ENCODE measurements at regions not wholly inside any gene's neighbourhood (a gene's known extent, or its start where the extent isn't known, plus 50 kb on each side); places are given as distances from the start of the nearest gene placed in this dataset.
"Not testable (repeated sequence)": the region's sequence is repeated elsewhere in the genome, so short reads cannot be mapped to it uniquely, and the experiment has no call there.

DNA sequence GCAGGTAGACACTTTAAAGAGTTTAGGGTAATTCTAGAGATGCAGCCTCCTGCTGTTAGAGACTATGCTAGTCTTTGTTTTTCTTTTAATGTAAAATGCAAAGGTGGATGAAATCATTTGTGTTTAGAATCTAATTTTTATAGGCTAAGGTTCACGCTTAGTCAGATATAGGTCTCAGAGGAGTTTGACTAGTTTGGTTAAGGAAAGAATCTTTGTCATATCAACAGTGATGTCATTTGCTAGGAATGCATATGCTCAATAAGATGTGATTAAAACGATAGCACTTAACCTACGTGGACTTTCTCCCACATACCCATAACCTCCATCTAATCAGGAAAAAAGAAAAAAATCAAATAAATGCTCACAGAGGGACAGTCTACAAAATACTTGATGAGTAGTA lies 859.3 kb upstream of the ATXN7L3B start:
- no peak for DNase-seq (ENCODE audit: low read depth)

DNA sequence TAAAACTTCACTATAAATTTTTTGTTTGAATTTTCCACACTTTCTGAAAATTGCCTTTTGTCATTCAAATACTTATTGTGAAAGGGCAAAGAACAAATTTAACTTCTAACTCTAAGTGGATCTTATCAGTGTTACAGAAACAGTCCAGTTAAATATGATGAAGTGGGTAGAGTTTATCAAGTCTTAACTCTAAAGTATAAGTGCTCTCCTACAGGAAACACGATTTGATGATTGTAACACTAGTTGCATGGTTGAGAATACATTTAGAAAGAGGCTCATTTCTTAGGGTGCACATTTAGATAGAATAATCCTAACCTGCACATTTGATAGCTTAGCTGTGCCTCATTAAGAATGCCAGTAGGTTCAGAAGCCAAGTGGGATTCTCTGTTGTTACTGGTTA lies 838.3 kb upstream of the ATXN7L3B start:
- DNase-seq (ENCODE audit: low read depth) = no peak

- DNase-seq (ENCODE audit: low read depth) = no peak
Measured at GRCh38 chr12:73714655-73715054, 823.0 kb upstream of the ATXN7L3B start.

DNA sequence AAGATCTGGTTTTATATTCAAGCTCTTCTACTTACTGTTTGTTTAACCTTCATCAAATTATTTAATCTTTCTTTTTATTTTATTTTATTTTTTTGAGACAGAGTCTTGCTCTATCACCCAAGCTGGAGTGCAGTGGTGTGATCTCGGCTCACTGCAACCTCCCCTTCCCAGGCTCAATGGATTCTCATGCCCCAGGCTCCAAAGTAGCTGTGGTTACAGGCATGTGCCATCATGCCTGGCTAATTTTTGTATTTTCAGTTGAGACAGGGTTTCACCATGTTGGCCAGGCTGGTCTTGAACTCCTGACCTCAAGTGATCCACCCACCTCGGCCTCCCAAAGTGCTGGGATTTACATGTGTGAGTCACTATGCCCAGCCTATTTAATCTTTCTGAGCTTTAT lies 821.5 kb upstream of the ATXN7L3B start:
- not testable (repeated sequence) for DNase-seq (ENCODE audit: low read depth)

- DNase-seq (ENCODE audit: low read depth) = no peak
Measured at GRCh38 chr12:73719223-73719622, 818.4 kb upstream of the ATXN7L3B start.

GRCh38 chr12:73726881-73727280 lies 810.8 kb upstream of the ATXN7L3B start:
- no peak for DNase-seq (ENCODE audit: low read depth)

- no peak for DNase-seq (ENCODE audit: low read depth)
Measured at GRCh38 chr12:73731658-73732057, 806.0 kb upstream of the ATXN7L3B start.

- DNase-seq (ENCODE audit: low read depth) = no peak
Measured at GRCh38 chr12:73769337-73769736, 768.3 kb upstream of the ATXN7L3B start.

DNA sequence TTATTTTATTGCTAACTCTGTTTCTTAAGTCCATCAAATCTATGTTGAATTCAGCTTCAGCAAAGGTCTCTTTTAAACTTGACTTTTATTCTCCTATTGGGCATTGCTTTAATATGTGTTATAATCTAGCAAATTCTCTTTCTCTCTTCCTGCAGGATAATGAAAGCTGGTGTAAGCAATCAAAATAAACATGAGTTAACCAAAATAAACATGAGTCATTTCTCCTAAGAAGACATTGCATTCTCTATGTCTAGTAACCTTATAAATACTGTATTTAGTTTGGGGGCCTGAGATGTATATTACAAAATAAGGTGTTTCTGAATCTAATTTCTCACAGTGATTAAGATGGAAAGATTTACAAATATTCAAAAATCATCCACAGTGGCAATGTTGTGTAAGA lies 739.1 kb upstream of the ATXN7L3B start:
- DNase-seq (ENCODE audit: low read depth) = no peak

- no peak for DNase-seq (ENCODE audit: low read depth)
Measured at GRCh38 chr12:73815072-73815645, 722.5 kb upstream of the ATXN7L3B start.

DNA sequence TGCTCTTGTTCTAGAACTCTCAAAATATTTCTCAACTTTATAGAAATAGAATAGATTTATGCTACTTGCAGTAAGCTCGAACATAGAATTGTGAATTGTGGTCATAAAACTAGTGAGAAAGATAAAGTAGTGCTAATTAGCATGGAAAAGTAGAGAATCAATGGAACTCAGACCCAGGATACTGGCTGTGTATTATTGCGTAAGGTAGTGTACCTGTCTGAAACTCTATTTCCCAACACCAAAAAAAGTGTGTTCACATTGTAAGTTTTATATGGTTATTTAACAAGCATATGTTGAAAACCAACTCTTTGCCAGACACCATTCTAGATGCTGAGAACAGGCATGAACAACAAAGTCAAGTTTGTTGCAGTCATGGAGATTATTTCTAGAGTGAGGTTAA lies 720.5 kb upstream of the ATXN7L3B start:
- no peak for DNase-seq (ENCODE audit: low read depth)

DNA sequence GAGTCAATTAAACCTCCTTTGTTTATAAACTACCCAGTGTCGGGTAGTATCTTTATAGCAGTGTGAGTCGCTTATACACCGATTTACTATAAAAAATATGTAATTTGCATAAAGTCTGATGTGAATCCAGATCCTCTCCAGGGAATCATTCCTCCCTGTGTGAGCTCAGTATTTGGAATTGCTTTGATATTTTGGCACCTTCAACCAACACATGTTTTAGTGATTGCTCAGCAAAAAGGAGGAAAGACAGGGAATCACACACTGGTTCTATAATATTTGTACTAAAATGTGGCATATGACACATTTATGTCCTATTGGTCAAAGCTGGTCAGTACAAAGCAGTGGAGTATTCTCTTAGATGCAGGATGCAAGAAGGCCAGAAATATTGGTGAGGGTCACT lies 703.9 kb upstream of the ATXN7L3B start:
- DNase-seq (ENCODE audit: low read depth) = no peak

DNA sequence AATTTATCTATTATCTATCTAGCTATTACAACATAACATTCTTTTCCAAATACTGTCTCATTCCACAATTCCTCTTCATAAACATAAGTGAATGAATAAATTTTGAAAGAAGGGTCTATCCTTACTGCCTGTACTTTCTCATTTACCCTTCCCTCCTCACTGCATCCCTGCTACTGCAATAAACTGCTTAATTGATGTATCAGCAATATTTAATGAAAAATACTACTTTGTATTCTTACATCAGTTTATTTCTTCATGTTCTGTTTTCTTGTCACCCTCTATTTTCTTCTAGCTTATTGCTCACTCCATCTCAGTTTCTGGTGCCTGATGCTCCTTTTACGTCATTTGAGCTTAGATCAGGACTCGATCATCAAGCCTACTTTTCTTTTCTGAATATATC lies 695.7 kb upstream of the ATXN7L3B start:
- no peak for DNase-seq (ENCODE audit: low read depth)

- peak; percentile 5 for DNase-seq (ENCODE audit: low read depth)
Measured at GRCh38 chr12:73863546-73863945, 674.1 kb upstream of the ATXN7L3B start.

DNA sequence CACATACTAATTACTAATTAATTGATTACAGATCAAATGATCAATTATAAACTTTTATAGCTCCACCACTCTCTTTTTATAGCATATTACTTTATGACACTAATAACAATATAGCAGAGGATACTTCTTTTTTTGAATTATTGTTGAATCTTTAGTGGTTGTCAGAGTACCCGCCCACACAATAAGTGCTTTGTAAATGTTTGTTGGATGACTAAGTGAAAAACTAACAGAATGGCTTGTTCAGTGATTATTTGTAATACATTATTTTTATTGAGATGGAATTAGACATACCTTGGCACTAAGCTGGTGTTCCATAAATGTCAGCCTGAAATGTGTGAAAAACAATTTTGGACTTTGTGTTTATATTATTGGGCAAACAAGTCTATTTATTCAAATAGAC lies 670.5 kb upstream of the ATXN7L3B start:
- DNase-seq (ENCODE audit: low read depth) = no peak

DNA sequence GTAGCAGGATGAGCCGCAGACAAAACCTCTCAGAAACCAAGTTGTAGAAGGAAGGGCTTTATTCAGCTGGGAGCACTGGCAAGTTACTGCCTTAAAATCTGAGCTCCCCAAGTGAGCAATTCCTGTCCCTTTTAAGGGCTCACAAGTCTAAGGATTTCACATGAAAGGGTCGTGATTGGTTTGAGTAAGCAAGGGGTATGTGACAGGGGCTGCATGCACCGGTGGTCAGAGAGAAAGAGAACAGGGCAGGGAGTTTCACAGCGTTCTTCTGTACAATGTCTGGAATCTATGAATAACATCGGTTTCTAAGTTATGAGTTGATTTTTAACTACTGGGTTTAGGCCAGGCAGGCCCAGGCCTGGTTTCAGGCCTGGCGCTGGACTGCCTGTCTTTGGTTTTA lies 660.3 kb upstream of the ATXN7L3B start:
- DNase-seq (ENCODE audit: low read depth) = not testable (repeated sequence)

GRCh38 chr12:73892201-73892600 lies 645.4 kb upstream of the ATXN7L3B start:
- DNase-seq (ENCODE audit: low read depth) = no peak

DNA sequence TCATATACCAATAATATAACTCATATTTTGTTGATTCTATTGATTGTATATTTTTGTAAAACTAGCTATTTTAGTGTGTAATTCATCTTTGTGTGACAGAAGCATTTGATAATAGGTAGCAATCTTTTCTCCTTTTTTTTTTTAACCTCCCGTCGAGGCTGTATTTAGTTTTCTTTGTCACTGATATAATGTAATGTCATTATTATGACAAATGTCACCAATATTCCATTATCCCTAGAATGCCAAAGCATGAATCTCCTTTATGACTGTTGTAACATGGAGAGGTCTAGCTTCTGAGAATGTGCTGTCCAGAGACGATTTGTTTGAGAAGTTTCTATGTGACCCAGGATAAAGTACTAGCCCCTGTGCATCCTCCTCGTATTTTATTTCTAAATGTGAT lies 639.0 kb upstream of the ATXN7L3B start:
- no peak for DNase-seq (ENCODE audit: low read depth)

- DNase-seq (ENCODE audit: low read depth) = no peak
Measured at GRCh38 chr12:73902260-73902659, 635.4 kb upstream of the ATXN7L3B start.

GRCh38 chr12:73906757-73907156 lies 630.9 kb upstream of the ATXN7L3B start:
- DNase-seq (ENCODE audit: low read depth) = no peak

GRCh38 chr12:73935817-73936216 lies 601.8 kb upstream of the ATXN7L3B start:
- DNase-seq (ENCODE audit: low read depth) = no peak

DNA sequence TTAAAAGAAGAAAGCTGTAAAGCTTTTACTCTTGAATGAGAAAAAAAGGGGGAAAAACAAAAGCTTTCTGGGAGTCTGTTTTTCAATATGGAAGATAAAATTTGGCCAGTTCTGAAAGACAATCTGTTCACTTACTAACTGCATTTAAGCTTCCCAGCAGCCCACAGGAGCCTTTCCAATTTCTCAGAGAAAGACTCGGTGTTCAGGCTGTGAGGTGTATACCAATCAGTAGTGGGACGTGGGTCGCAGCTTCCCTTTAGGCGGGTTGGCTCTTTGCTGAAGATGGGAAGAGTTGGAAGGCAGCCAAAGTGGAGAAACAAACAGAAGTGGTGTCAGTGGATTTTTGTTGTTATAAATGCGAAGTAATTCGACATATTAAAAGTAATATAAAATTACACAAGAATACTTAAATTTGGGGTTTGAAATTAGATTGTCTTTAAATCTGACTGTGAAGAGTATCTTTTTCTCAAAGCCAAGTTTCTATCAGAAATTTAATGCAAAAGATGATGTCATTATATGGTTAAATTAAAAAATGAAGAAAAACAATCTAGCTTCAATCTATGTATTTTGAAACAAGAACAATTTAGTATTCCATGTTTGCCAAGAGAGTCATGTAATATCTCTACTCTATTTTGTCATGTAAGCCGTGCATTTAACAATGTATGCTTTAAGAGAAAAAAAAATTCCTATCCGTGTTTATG lies 590.2 kb upstream of the ATXN7L3B start:
- no peak for DNase-seq (ENCODE audit: low read depth)

DNA sequence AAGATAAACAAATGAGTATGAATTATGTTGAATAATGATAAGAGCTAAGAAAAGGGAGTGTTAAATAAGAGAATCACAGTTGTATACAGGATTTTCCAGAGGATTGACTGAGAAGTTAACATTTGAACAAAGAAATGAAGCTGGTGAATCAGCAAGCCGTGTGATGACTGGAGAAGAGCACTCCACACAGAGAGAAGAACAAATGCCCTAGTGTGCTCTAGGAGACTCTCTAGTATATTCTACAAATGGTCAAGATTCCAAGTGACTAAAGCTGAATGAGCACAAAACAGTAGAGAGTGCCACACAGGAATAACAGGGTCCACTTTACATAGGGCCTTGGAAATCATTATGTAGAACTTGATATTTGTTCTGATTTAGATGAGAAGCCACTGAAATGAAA lies 587.1 kb upstream of the ATXN7L3B start:
- DNase-seq (ENCODE audit: low read depth) = peak; percentile 1
